Ramos (cell line): ENCODE measurements at regions not wholly inside any gene's neighbourhood (a gene's known extent, or its start where the extent isn't known, plus 50 kb on each side); places are given as distances from the start of the nearest gene placed in this dataset.

Experiments used
- in situ Hi-C: fragments of 300-500 bp; cut with MboI; formaldehyde crosslinking; loops from one replicate; pipeline ENCODE4 v1.14.3; 2022; ENCODE audit warnings: low sequenced_read_pairs; ENCODE audit not compliant: unreplicated experiment

- in situ Hi-C loops: no loop called here
These were observed 449.8 kb downstream of the SOX6 start for GRCh38 chr11:15906481-15907035.

DNA sequence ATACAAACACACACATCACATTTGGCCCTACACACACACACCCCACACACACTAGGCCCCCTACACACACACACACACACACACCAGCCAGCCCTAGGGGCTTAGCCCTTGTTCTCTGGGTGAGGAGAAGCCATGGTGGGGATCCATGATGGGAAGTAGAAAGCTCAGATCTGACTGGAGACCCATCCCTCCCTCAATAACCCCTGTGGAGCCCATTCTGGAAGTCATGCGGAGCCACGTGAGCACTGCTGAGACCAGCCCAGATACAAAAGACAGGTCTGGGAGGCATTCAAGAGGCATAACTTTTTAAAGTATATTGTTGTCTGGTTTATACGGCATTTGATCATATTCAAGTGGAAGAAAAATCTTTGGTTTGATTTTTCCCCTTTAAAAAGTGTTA is 448.5 kb downstream of the SOX6 start:
- in situ Hi-C loops: no loop called here

DNA sequence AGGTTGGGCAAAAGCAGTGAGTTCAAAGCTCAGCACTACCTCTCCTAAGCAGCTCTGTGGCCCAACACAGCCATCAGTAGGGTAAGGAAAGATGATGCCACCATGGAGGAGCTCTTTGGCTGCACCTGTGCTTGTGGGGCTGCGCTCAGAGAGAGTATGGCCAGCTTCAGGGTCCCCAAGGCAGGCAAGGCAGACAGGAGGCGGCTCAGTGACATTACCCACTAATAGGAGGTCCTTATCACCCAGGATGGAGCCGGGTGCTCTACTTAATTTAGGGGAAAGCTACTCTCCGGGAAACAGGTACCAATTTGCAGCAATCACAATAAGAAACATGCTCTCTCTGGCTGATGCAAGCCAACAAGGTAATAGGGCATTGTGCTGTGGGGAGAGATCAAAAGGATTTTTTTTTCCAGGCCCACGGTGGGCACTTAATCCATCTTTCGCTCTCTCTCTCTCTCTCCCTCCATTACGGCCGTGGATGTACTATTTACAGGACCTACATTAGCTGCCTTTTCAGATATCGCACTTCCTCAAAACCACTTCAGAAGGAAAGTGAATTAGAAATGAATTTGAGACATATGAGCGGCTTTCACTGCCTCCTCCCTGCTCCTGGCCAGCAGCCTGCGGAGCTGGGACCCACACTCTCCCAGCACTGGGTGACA is 446.3 kb downstream of the SOX6 start:
- in situ Hi-C loops: no loop called here

DNA sequence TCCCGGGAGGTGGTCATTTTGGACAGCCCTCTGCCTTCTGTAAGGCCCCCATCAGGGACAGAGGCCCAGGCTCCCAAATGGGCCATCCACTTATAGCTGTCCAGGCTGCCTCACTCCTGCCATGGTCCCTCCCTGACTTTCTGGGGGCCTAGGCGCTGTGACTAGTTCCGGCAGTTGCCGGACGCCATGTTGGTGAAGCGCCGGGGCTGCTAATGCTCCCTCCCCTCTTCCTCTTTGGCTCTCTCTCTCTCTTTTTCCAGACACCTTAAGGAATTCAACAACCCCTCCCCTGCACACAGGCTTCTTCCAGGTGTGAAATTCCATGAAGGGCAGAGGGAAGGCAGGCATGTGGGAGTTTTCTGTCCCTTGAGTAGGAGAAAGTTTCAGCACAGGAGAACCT is 445.6 kb downstream of the SOX6 start:
- in situ Hi-C loops: no loop called here

- in situ Hi-C loops: no loop called here
These were observed 444.8 kb downstream of the SOX6 start for GRCh38 chr11:15911377-15912044.

- in situ Hi-C loops: no loop called here
These were observed 444.1 kb downstream of the SOX6 start for GRCh38 chr11:15912291-15912690.

GRCh38 chr11:15912825-15913224 is 443.5 kb downstream of the SOX6 start:
- in situ Hi-C loops: no loop called here

DNA sequence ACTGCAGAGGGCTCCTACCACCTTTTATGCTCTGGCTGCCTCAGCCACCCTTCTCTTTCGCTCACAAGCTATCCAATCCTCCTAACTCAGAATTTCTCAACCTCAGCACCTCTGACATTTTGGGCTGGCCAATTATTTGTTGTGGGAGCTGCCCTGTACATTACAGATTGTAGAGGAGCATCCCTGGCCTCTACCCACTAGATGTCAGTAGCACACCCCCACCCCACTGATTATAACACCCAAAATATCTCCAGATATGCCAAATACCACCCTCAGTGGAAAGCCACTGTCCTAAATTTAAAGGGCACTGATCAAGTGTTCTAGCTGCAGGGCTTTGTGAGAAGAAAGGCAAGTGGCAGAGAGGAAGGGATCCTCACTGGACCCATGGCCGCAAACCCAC is 443.1 kb downstream of the SOX6 start:
- in situ Hi-C loops: no loop called here
